ENCODE measurements at regions not wholly inside any gene's neighbourhood (a gene's known extent, or its start where the extent isn't known, plus 50 kb on each side); places are given as distances from the start of the nearest gene placed in this dataset.

- no peak for ATAC-seq
- TF ChIP-seq ARNTL (CRISPR knock-in tag; IDR thresholded peaks at IDR 0.05; ENCODE audit: borderline replicate concordance, low read depth) (no peak), TOX (CRISPR knock-in tag; IDR thresholded peaks at IDR 0.05; ENCODE audit: borderline replicate concordance) (no peak), TCF4 (CRISPR knock-in tag; IDR thresholded peaks at IDR 0.05; ENCODE audit: borderline replicate concordance) (no peak), ZNF70 (CRISPR knock-in tag; IDR thresholded peaks at IDR 0.05) (no peak), ZFP30 (CRISPR knock-in tag; IDR thresholded peaks at IDR 0.05) (no peak), CSDC2 (CRISPR knock-in tag; IDR thresholded peaks at IDR 0.05) (no peak), ZC3H10 (CRISPR knock-in tag; IDR thresholded peaks at IDR 0.05) (no peak), BACH2 (CRISPR knock-in tag; IDR thresholded peaks at IDR 0.05; ENCODE audit: borderline replicate concordance) (no peak), GLIS3 (CRISPR knock-in tag; IDR thresholded peaks at IDR 0.05) (no peak), SNAI2 (CRISPR knock-in tag; IDR thresholded peaks at IDR 0.05) (no peak), RARB (CRISPR knock-in tag; IDR thresholded peaks at IDR 0.05) (no peak), OSR1 (CRISPR knock-in tag; IDR thresholded peaks at IDR 0.05) (no peak), TSHZ2 (CRISPR knock-in tag; IDR thresholded peaks at IDR 0.05) (no peak)
- TF ChIP-seq, protein P1, sequence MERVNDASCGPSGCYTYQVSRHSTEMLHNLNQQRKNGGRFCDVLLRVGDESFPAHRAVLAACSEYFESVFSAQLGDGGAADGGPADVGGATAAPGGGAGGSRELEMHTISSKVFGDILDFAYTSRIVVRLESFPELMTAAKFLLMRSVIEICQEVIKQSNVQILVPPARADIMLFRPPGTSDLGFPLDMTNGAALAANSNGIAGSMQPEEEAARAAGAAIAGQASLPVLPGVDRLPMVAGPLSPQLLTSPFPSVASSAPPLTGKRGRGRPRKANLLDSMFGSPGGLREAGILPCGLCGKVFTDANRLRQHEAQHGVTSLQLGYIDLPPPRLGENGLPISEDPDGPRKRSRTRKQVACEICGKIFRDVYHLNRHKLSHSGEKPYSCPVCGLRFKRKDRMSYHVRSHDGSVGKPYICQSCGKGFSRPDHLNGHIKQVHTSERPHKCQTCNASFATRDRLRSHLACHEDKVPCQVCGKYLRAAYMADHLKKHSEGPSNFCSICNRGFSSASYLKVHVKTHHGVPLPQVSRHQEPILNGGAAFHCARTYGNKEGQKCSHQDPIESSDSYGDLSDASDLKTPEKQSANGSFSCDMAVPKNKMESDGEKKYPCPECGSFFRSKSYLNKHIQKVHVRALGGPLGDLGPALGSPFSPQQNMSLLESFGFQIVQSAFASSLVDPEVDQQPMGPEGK (CRISPR knock-in tag; IDR thresholded peaks at IDR 0.05; ENCODE audit: borderline replicate concordance), result no peak
These were observed 159.7 kb upstream of the MBNL1 start for GRCh38 chr3:152109038-152109437.

GRCh38 chr3:152113413-152113812 is 155.3 kb upstream of the MBNL1 start:
- TF ChIP-seq, protein P1 (CRISPR knock-in tag; IDR thresholded peaks at IDR 0.05; ENCODE audit: borderline replicate concordance), result no peak
- TF ChIP-seq SNAI2 (CRISPR knock-in tag; IDR thresholded peaks at IDR 0.05) (no peak), PPARA (CRISPR knock-in tag; IDR thresholded peaks at IDR 0.05; ENCODE audit: borderline replicate concordance) (no peak), ISL1 (CRISPR knock-in tag; IDR thresholded peaks at IDR 0.05) (no peak), OSR1 (CRISPR knock-in tag; IDR thresholded peaks at IDR 0.05) (no peak), ARNTL (CRISPR knock-in tag; IDR thresholded peaks at IDR 0.05; ENCODE audit: borderline replicate concordance, low read depth) (no peak), ZNF8 (CRISPR knock-in tag; IDR thresholded peaks at IDR 0.05) (no peak), CREB5 (CRISPR knock-in tag; IDR thresholded peaks at IDR 0.05; ENCODE audit: low read depth) (no peak), ZNF70 (CRISPR knock-in tag; IDR thresholded peaks at IDR 0.05) (no peak)
- no peak for ATAC-seq

GRCh38 chr3:152113992-152114651 is 154.6 kb upstream of the MBNL1 start:
- ATAC-seq, result no peak
- TF ChIP-seq OSR1 (CRISPR knock-in tag; IDR thresholded peaks at IDR 0.05) (no peak), TOX (CRISPR knock-in tag; IDR thresholded peaks at IDR 0.05; ENCODE audit: borderline replicate concordance) (no peak), CSDC2 (CRISPR knock-in tag; IDR thresholded peaks at IDR 0.05) (no peak), BACH2 (CRISPR knock-in tag; IDR thresholded peaks at IDR 0.05; ENCODE audit: borderline replicate concordance) (no peak), GLIS3 (CRISPR knock-in tag; IDR thresholded peaks at IDR 0.05) (no peak), TSHZ2 (CRISPR knock-in tag; IDR thresholded peaks at IDR 0.05) (no peak), RARB (CRISPR knock-in tag; IDR thresholded peaks at IDR 0.05) (no peak), SNAI2 (CRISPR knock-in tag; IDR thresholded peaks at IDR 0.05) (no peak), ZFP3 (CRISPR knock-in tag; IDR thresholded peaks at IDR 0.05) (no peak), ZNF70 (CRISPR knock-in tag; IDR thresholded peaks at IDR 0.05) (no peak)
- TF ChIP-seq, protein P1 (CRISPR knock-in tag; IDR thresholded peaks at IDR 0.05; ENCODE audit: borderline replicate concordance), result no peak
- TF ChIP-seq, protein P2, sequence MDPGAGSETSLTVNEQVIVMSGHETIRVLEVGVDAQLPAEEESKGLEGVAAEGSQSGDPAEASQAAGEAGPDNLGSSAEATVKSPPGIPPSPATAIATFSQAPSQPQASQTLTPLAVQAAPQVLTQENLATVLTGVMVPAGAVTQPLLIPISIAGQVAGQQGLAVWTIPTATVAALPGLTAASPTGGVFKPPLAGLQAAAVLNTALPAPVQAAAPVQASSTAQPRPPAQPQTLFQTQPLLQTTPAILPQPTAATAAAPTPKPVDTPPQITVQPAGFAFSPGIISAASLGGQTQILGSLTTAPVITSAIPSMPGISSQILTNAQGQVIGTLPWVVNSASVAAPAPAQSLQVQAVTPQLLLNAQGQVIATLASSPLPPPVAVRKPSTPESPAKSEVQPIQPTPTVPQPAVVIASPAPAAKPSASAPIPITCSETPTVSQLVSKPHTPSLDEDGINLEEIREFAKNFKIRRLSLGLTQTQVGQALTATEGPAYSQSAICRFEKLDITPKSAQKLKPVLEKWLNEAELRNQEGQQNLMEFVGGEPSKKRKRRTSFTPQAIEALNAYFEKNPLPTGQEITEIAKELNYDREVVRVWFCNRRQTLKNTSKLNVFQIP (CRISPR knock-in tag; IDR thresholded peaks at IDR 0.05; ENCODE audit: borderline replicate concordance, low read depth), result no peak
